HG03095 (cell line): ENCODE measurements at regions not wholly inside any gene's neighbourhood (a gene's known extent, or its start where the extent isn't known, plus 50 kb on each side); places are given as distances from the start of the nearest gene placed in this dataset.
"Not testable (repeated sequence)": the region's sequence is repeated elsewhere in the genome, so short reads cannot be mapped to it uniquely, and the experiment has no call there.

Experiments used
- ATAC-seq: cut with Tn5 transposase; IDR thresholded peaks from one replicate; pipeline ENCODE4 v1.9.1; 2021; ENCODE audit warnings: moderate library complexity; ENCODE audit not compliant: unreplicated experiment

- peak; percentile 16 for ATAC-seq
Measured at GRCh38 chr6:139533573-139534471, 159.4 kb upstream of the CITED2 start.

GRCh38 chr6:139533171-139533570 lies 158.7 kb upstream of the CITED2 start:
- ATAC-seq: no peak

- ATAC-seq: no peak
Measured at GRCh38 chr6:139531148-139532115, 157.0 kb upstream of the CITED2 start.

GRCh38 chr6:139530561-139530960 lies 156.1 kb upstream of the CITED2 start:
- no peak for ATAC-seq

- ATAC-seq: no peak
Measured at GRCh38 chr6:139529420-139529819, 155.0 kb upstream of the CITED2 start.

- ATAC-seq: no peak
Measured at GRCh38 chr6:139528471-139528870, 154.0 kb upstream of the CITED2 start.

GRCh38 chr6:139525415-139525814 lies 151.0 kb upstream of the CITED2 start:
- no peak for ATAC-seq

GRCh38 chr6:139523986-139524385 lies 149.5 kb upstream of the CITED2 start:
- ATAC-seq: no peak

- no peak for ATAC-seq
Measured at GRCh38 chr6:139522511-139523220, 148.2 kb upstream of the CITED2 start.

GRCh38 chr6:139521338-139521737 lies 146.9 kb upstream of the CITED2 start:
- no peak for ATAC-seq

GRCh38 chr6:139520321-139520768 lies 145.9 kb upstream of the CITED2 start:
- no peak for ATAC-seq

GRCh38 chr6:139519571-139520031 lies 145.2 kb upstream of the CITED2 start:
- no peak for ATAC-seq

- no peak for ATAC-seq
Measured at GRCh38 chr6:139519097-139519496, 144.6 kb upstream of the CITED2 start.

GRCh38 chr6:139518556-139519091 lies 144.2 kb upstream of the CITED2 start:
- no peak for ATAC-seq

GRCh38 chr6:139517998-139518555 lies 143.6 kb upstream of the CITED2 start:
- ATAC-seq: not testable (repeated sequence)

GRCh38 chr6:139515511-139515910 lies 141.1 kb upstream of the CITED2 start:
- no peak for ATAC-seq

- no peak for ATAC-seq
Measured at GRCh38 chr6:139514819-139515218, 140.4 kb upstream of the CITED2 start.

- ATAC-seq: no peak
Measured at GRCh38 chr6:139510040-139510790, 135.8 kb upstream of the CITED2 start.

GRCh38 chr6:139509167-139509566 lies 134.7 kb upstream of the CITED2 start:
- no peak for ATAC-seq
